Smooth muscle cell (in vitro differentiated cells): ENCODE measurements at regions not wholly inside any gene's neighbourhood (a gene's known extent, or its start where the extent isn't known, plus 50 kb on each side); places are given as distances from the start of the nearest gene placed in this dataset.
"Not testable (repeated sequence)": the region's sequence is repeated elsewhere in the genome, so short reads cannot be mapped to it uniquely, and the experiment has no call there.

Source experiments
- DNase-seq: peaks from one replicate; lab custom pipeline; 2025; ENCODE audit not compliant: unreplicated experiment; lab: John Stamatoyannopoulos, UW
- H2AFZ ChIP-seq: fragments of 200-600 bp; sonication (generic); 2 replicates; pipeline ENCODE4 v1.6.0; 2016; ENCODE audit warnings: antibody characterized with exemption, low read depth, mild to moderate bottlenecking
- H3F3A ChIP-seq: fragments of 200-600 bp; sonication (generic); 2 replicates; pipeline ENCODE4 v1.6.0; 2017; ENCODE audit warnings: antibody characterized with exemption, low read depth
- H3K27ac ChIP-seq: fragments of 200-600 bp; sonication (generic); 2 replicates; pipeline ENCODE4 v1.5.1; 2016; ENCODE audit warnings: low read depth, mild to moderate bottlenecking
- H3K27me3 ChIP-seq: fragments of 200-600 bp; sonication (generic); 2 replicates; pipeline ENCODE4 v1.6.1; 2016; ENCODE audit warnings: low read depth, mild to moderate bottlenecking
- H3K36me3 ChIP-seq: fragments of 200-600 bp; sonication (generic); 2 replicates; pipeline ENCODE4 v1.5.1; 2016; ENCODE audit warnings: low read depth
- H3K4me1 ChIP-seq: fragments of 200-600 bp; sonication (generic); 2 replicates; pipeline ENCODE4 v1.5.1; 2016; ENCODE audit warnings: low read depth
- H3K4me2 ChIP-seq: fragments of 200-600 bp; sonication (generic); 2 replicates; pipeline ENCODE4 v1.6.0; 2016; ENCODE audit warnings: mild to moderate bottlenecking
- H3K4me3 ChIP-seq: fragments of 200-600 bp; sonication (generic); 2 replicates; pipeline ENCODE4 v1.5.1; 2016; ENCODE audit warnings: mild to moderate bottlenecking
- H3K79me2 ChIP-seq: fragments of 200-600 bp; sonication (generic); 2 replicates; pipeline ENCODE4 v1.6.0; 2016; ENCODE audit warnings: low read depth, mild to moderate bottlenecking
- H3K9ac ChIP-seq: fragments of 200-600 bp; sonication (generic); 2 replicates; pipeline ENCODE4 v1.6.0; 2016; ENCODE audit warnings: low read depth
- H3K9me3 ChIP-seq: fragments of 200-600 bp; sonication (generic); replicated peaks from 2 replicates; pipeline ENCODE4 v1.5.1; 2016; ENCODE audit warnings: low read depth
- H4K20me1 ChIP-seq: fragments of 200-600 bp; sonication (generic); 2 replicates; pipeline ENCODE4 v1.6.0; 2016; ENCODE audit warnings: low read depth
- CTCF ChIP-seq: fragments of 200-600 bp; sonication (generic); IDR thresholded peaks from 2 replicates; pipeline ENCODE4 v1.5.1; 2017; ENCODE audit warnings: borderline replicate concordance, mild to moderate bottlenecking, antibody characterized with exemption; ENCODE audit not compliant: insufficient read depth, poor library complexity, severe bottlenecking
- WGBS: methylation state at CpG from one replicate; pipeline ENCODE4 v1.1.7; 2016; ENCODE audit warnings: low lambda C conversion rate; 5-methylcytosine and 5-hydroxymethylcytosine counted together

- TF ChIP-seq CTCF, result no peak
- Histone ChIP-seq H4K20me1 (no peaks in the 10 kb centered on the region), H2AFZ (no peak overlapping the region), H3K9me3 (no peaks in the 10 kb centered on the region), H3K9ac (no peak overlapping the region), H3K36me3 (no peaks in the 10 kb centered on the region), H3K27me3 (no peaks in the 10 kb centered on the region), H3F3A (no peaks in the 10 kb centered on the region), H3K4me1 (no peaks in the 10 kb centered on the region), H3K4me2 (no peak overlapping the region), H3K79me2 (no peaks in the 10 kb centered on the region), H3K4me3 (no peak overlapping the region), H3K27ac (no peak overlapping the region)
- DNase-seq, result no peak
- 64% methylated on average over 2 of the region's 2 CpGs for WGBS
Measured at GRCh38 chr4:57719456-57719855, 609.3 kb upstream of the IGFBP7 start.

GRCh38 chr4:57714313-57714712 is 604.1 kb upstream of the IGFBP7 start:
- H3K79me2 ChIP-seq, H2AFZ ChIP-seq, H3K9ac ChIP-seq, H3K27ac ChIP-seq, H3K9me3 ChIP-seq, H3K4me2 ChIP-seq, H4K20me1 ChIP-seq, H3K4me1 ChIP-seq, H3K27me3 ChIP-seq, H3K4me3 ChIP-seq, DNase-seq, H3K36me3 ChIP-seq, H3F3A ChIP-seq: not testable (repeated sequence)
- 92% methylated on average over 10 of the region's 10 CpGs for WGBS

- Histone ChIP-seq H3K79me2 (no peaks in the 10 kb centered on the region), H3K27me3 (no peaks in the 10 kb centered on the region), H3K9ac (no peak overlapping the region), H2AFZ (no peak overlapping the region), H4K20me1 (no peaks in the 10 kb centered on the region), H3K4me2 (no peak overlapping the region), H3K4me3 (no peak overlapping the region), H3K9me3 (no peaks in the 10 kb centered on the region), H3F3A (no peaks in the 10 kb centered on the region), H3K27ac (no peak overlapping the region), H3K36me3 (no peaks in the 10 kb centered on the region), H3K4me1 (no peaks in the 10 kb centered on the region)
- no peak for TF ChIP-seq CTCF
- 86% methylated on average over 2 of the region's 2 CpGs for WGBS
- DNase-seq, result no peak
Measured at GRCh38 chr4:57710053-57710452, 599.9 kb upstream of the IGFBP7 start.

- DNase-seq, result no peak
- H3K4me2 ChIP-seq, result no peak overlapping the region
- 93% methylated on average over 1 of the region's 1 CpG for WGBS
- TF ChIP-seq CTCF, result no peak
- H2AFZ ChIP-seq, result no peak overlapping the region
- H3K4me3 ChIP-seq, result no peak overlapping the region
- H3K27ac ChIP-seq, result no peak overlapping the region
- H4K20me1 ChIP-seq, result no peaks in the 10 kb centered on the region
- no peaks in the 10 kb centered on the region for H3K79me2 ChIP-seq
- no peaks in the 10 kb centered on the region for H3F3A ChIP-seq
- H3K4me1 ChIP-seq, result no peaks in the 10 kb centered on the region
- H3K9me3 ChIP-seq, result no peaks in the 10 kb centered on the region
- H3K36me3 ChIP-seq, result no peaks in the 10 kb centered on the region
- H3K9ac ChIP-seq, result no peak overlapping the region
- no peaks in the 10 kb centered on the region for H3K27me3 ChIP-seq
Measured at GRCh38 chr4:57691370-57691769, 581.2 kb upstream of the IGFBP7 start.
